Neural progenitor cell (in vitro differentiated cells): ENCODE measurements at regions not wholly inside any gene's neighbourhood (a gene's known extent, or its start where the extent isn't known, plus 50 kb on each side); places are given as distances from the start of the nearest gene placed in this dataset.

Experiments used
- CTCF ChIP-seq: fragments of 200-600 bp; sonication (generic); IDR thresholded peaks from 2 replicates; pipeline ENCODE4 v1.5.1; 2017; ENCODE audit warnings: antibody characterized with exemption, mild to moderate bottlenecking
- EZH2 ChIP-seq: fragments of 200-600 bp; sonication (generic); IDR thresholded peaks from 2 replicates; pipeline ENCODE4 v1.6.1; 2017; ENCODE audit warnings: antibody characterized with exemption, mild to moderate bottlenecking, moderate library complexity

- peak; percentile 78 for TF ChIP-seq CTCF
- TF ChIP-seq EZH2, result no peak
These were observed 306.5 kb upstream of the TNP1 start for GRCh38 chr2:217166241-217166850.
